ENCODE measurements at regions not wholly inside any gene's neighbourhood (a gene's known extent, or its start where the extent isn't known, plus 50 kb on each side); places are given as distances from the start of the nearest gene placed in this dataset.

- Mint-ChIP-seq H3K4me1 (ENCODE audit: insufficient read depth, unreplicated experiment) (no peaks in the 10 kb centered on the region), H3K9me3 (ENCODE audit: unreplicated experiment) (no peaks in the 10 kb centered on the region), H3K27ac (ENCODE audit: low read depth, unreplicated experiment) (no peak overlapping the region), H3K27me3 (ENCODE audit: insufficient read depth, unreplicated experiment) (no peaks in the 10 kb centered on the region), H3K4me3 (ENCODE audit: unreplicated experiment) (no peak overlapping the region), H3K36me3 (ENCODE audit: insufficient read depth, unreplicated experiment) (no peaks in the 10 kb centered on the region)
- intact Hi-C loops (cut with micrococcal nuclease): no loop called here
- no peak for DNase-seq (ENCODE audit: unreplicated experiment)
- no TSS peak for BruUV-seq (replicated peaks)
- ChIA-PET CTCF (no interaction called here), POLR2A (no interaction called here)
- TF ChIP-seq, protein P1, sequence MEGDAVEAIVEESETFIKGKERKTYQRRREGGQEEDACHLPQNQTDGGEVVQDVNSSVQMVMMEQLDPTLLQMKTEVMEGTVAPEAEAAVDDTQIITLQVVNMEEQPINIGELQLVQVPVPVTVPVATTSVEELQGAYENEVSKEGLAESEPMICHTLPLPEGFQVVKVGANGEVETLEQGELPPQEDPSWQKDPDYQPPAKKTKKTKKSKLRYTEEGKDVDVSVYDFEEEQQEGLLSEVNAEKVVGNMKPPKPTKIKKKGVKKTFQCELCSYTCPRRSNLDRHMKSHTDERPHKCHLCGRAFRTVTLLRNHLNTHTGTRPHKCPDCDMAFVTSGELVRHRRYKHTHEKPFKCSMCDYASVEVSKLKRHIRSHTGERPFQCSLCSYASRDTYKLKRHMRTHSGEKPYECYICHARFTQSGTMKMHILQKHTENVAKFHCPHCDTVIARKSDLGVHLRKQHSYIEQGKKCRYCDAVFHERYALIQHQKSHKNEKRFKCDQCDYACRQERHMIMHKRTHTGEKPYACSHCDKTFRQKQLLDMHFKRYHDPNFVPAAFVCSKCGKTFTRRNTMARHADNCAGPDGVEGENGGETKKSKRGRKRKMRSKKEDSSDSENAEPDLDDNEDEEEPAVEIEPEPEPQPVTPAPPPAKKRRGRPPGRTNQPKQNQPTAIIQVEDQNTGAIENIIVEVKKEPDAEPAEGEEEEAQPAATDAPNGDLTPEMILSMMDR (IDR thresholded peaks at IDR 0.05; ENCODE audit: unreplicated experiment): no peak
These were observed 1117.7 kb downstream of the CBLN2 start for GRCh38 chr18:71426441-71426840.

DNA sequence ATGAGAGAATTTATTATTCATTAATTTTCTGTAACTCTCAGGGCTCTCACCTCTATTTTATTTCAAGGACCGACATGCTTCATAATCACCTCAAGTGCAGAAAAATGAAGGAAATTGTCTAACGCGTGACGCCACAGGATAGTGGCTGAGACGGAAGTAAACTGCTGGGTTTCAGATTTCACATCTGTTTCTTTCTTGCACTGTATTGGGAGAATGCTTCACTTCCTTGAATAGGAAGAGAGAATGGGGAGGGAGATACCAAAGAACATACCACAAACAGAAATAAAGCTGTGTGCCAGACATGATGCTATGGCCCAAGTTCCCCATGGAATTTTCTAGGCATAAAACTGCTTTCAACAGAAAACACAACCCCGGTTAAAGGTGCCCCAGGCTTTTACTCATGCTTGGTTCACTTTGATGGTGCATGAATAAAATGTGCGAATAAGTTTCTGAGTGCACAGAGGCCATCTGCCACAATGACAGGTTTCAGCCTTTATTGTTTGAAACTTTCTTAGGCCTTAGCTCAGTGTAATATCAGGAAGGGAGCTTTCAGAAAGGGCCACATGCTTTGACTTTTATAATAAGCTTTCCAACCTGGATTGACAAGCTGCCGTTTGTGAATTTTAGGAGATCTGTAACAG, 1116.4 kb downstream of the SOCS6 start:
- Mint-ChIP-seq H3K4me1 (ENCODE audit: insufficient read depth, unreplicated experiment) (no peaks in the 10 kb centered on the region), H3K36me3 (ENCODE audit: insufficient read depth, unreplicated experiment) (no peaks in the 10 kb centered on the region), H3K27me3 (ENCODE audit: insufficient read depth, unreplicated experiment) (no peaks in the 10 kb centered on the region), H3K4me3 (ENCODE audit: unreplicated experiment) (no peak overlapping the region), H3K27ac (ENCODE audit: low read depth, unreplicated experiment) (no peak overlapping the region), H3K9me3 (ENCODE audit: unreplicated experiment) (no peaks in the 10 kb centered on the region)
- intact Hi-C loops (cut with micrococcal nuclease): no loop called here
- BruUV-seq (replicated peaks): no TSS peak
- TF ChIP-seq, protein P1 (IDR thresholded peaks at IDR 0.05; ENCODE audit: unreplicated experiment): no peak
- DNase-seq (ENCODE audit: unreplicated experiment): no peak
- CTCF ChIA-PET: interaction anchor here (0.6 to 1.0 kb wide), 4 partner anchors 11 to 1125 kb away, joined by 3 read pairs; no protein-coding TSS in a partner anchor
- POLR2A ChIA-PET: interaction anchor here (0.9 kb wide), 1 partner anchor 11 kb away, joined by 3 read pairs; no protein-coding TSS in a partner anchor

DNA sequence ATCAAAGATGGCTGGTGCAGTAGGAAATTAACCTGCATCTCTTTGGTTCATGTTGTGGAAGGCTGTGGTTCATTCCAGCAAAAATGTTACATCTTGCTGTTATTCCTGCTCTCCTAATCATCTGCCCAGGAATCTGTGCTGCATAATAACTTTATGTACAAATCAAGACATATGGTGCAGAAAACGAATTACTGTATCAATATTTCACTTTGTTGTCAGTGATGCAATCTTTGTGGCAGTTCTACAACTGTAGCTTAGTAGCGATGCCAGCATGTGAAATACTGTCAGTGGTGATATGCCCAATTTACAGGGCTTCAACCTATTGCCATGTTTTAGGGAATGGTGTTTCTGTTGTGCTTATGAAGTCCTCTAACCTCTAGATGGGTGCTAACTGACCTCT, 1114.7 kb downstream of the SOCS6 start:
- H3K9me3 Mint-ChIP-seq (ENCODE audit: unreplicated experiment): no peaks in the 10 kb centered on the region
- no TSS peak for BruUV-seq (replicated peaks)

DNA sequence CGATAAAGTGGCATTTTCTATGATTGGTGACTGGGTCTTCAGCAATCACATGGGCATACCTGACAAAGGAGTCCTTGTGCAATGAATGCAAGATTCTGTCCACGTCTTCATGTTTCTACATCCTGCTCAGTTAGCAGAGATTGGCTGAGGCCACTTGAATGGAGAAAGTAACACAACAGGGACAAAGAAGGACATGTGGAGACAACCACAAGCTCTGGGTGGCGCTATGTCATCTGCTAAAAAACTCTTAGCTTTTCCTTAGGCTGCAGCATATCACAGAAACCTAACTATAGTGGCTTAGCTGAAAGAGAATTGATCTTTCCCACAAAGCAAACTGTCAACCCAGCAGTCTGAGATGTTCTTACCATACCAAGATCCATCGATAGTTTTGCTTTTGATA, 1109.7 kb downstream of the SOCS6 start:
- no peaks in the 10 kb centered on the region for H3K9me3 Mint-ChIP-seq (ENCODE audit: unreplicated experiment)
- ChIA-PET CTCF (interaction anchor here (0.6 to 1.3 kb wide), 9 partner anchors 8 to 1274 kb away, joined by 3 to 4 read pairs (median 3); no protein-coding TSS in a partner anchor), POLR2A (interaction anchor here (0.5 kb wide), 1 partner anchor 340 kb away, joined by 3 read pairs; no protein-coding TSS in a partner anchor)
- H3K27ac Mint-ChIP-seq (ENCODE audit: low read depth, unreplicated experiment): no peak overlapping the region
- TF ChIP-seq, protein P1 (IDR thresholded peaks at IDR 0.05; ENCODE audit: unreplicated experiment): peak; percentile 41
- H3K4me1 Mint-ChIP-seq (ENCODE audit: insufficient read depth, unreplicated experiment): no peaks in the 10 kb centered on the region
- peak; percentile 45 for DNase-seq (ENCODE audit: unreplicated experiment)
- no peak overlapping the region for H3K4me3 Mint-ChIP-seq (ENCODE audit: unreplicated experiment)
- no peaks in the 10 kb centered on the region for H3K36me3 Mint-ChIP-seq (ENCODE audit: insufficient read depth, unreplicated experiment)
- no peaks in the 10 kb centered on the region for H3K27me3 Mint-ChIP-seq (ENCODE audit: insufficient read depth, unreplicated experiment)
- BruUV-seq (replicated peaks): no TSS peak
- intact Hi-C loops (cut with micrococcal nuclease): loop anchor here (1.0 to 5.0 kb wide), 2 partner anchors 688 to 1144 kb away; partner anchors contain the start of gene CBLN2

More for the DNA sequence above, 1114.7 kb downstream of the SOCS6 start:
- TF ChIP-seq, protein P1 (IDR thresholded peaks at IDR 0.05; ENCODE audit: unreplicated experiment): no peak
- Mint-ChIP-seq H3K4me3 (ENCODE audit: unreplicated experiment) (no peak overlapping the region), H3K36me3 (ENCODE audit: insufficient read depth, unreplicated experiment) (no peaks in the 10 kb centered on the region), H3K4me1 (ENCODE audit: insufficient read depth, unreplicated experiment) (no peaks in the 10 kb centered on the region), H3K27ac (ENCODE audit: low read depth, unreplicated experiment) (no peak overlapping the region), H3K27me3 (ENCODE audit: insufficient read depth, unreplicated experiment) (no peaks in the 10 kb centered on the region)
- ChIA-PET POLR2A (no interaction called here), CTCF (interaction anchor here (0.6 to 1.2 kb wide), 2 partner anchors 9 to 948 kb away, joined by 3 read pairs; no protein-coding TSS in a partner anchor)
- DNase-seq (ENCODE audit: unreplicated experiment): no peak
- intact Hi-C loops (cut with micrococcal nuclease): no loop called here

Data from MCF 10A (cell line).